ENCODE measurements at regions not wholly inside any gene's neighbourhood (a gene's known extent, or its start where the extent isn't known, plus 50 kb on each side); places are given as distances from the start of the nearest gene placed in this dataset.

DNA sequence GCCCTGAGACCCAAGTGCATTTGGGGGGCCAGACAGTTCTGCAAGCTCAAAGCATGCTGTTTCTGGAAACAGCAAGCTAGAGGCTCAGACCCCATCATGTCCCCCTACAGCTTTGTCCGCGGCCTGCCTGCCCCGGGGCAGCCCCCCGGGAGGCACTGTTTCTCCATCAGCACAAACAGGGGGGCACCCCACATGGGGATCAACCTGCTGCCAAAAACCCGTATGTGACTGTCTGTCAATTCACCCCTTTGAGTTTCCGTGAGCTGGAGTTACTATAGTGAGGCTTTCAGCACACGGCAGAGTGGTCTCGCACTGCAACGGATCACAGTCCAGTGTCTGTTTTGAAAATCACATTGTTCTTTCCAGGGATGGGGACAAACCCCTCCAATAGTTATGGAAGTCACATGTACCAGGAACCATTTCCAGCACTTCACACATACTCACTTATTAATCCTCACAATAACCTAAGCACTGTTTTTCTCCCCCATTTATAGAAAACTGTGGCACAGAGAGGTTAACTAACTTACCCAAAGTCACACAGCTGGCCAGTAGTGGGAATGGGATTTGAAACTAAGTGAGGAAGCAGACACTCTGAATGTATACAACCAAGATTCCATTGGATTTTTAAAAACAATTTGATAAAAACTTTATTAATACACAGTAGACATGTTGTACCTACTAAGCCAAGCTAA, 269.0 kb downstream of the C16orf95 start:
- TF ChIP-seq POLR2A (IDR thresholded peaks at IDR 0.05) (no peak), POLR2AphosphoS5 (IDR thresholded peaks at IDR 0.05; ENCODE audit: insufficient read depth in 1 of 2, low read depth in 1 of 2) (no peak)

Data from vagina (tissue), 2 donors.